HepG2 (cell line): ENCODE measurements at regions not wholly inside any gene's neighbourhood (a gene's known extent, or its start where the extent isn't known, plus 50 kb on each side); places are given as distances from the start of the nearest gene placed in this dataset.
A peak's percentile ranks its signal among the peaks of the same experiment; 100 is the strongest.

ENCODE experiments used
- ATF5 ChIP-seq: sonication (generic); formaldehyde crosslinking; IDR thresholded peaks from 2 replicates; pipeline ENCODE4 v1.4.0; 2020; ENCODE audit warnings: mild to moderate bottlenecking, low read depth, missing genetic modification reagents
- ATF7-NPFF ChIP-seq: sonication (generic); formaldehyde crosslinking; IDR thresholded peaks from 2 replicates; pipeline ENCODE4 v1.8.1; 2023; ENCODE audit warnings: mild to moderate bottlenecking, low read depth, missing genetic modification reagents, moderate library complexity
- CBFB ChIP-seq: sonication (generic); formaldehyde crosslinking; IDR thresholded peaks from 2 replicates; pipeline ENCODE4 v1.4.0; 2020; ENCODE audit warnings: missing genetic modification reagents
- CSRNP1 ChIP-seq: sonication (generic); formaldehyde crosslinking; IDR thresholded peaks from 2 replicates; pipeline ENCODE4 v1.8.1; 2023; ENCODE audit warnings: mild to moderate bottlenecking, missing genetic modification reagents
- DPF2 ChIP-seq: sonication (generic); formaldehyde crosslinking; IDR thresholded peaks from 2 replicates; pipeline ENCODE4 v1.4.0; 2020; ENCODE audit warnings: mild to moderate bottlenecking, low read depth, missing genetic modification reagents, borderline replicate concordance
- ERF ChIP-seq: IDR thresholded peaks from 2 replicates; pipeline ENCODE4 v1.6.1; 2018; ENCODE audit warnings: missing biosample characterization, missing genetic modification reagents
- HNRNPK ChIP-seq: fragments of 200-400 bp; formaldehyde crosslinking; IDR thresholded peaks from 2 replicates; pipeline ENCODE4 v1.6.1; 2018; ENCODE audit warnings: low read length, low read depth, moderate library complexity, mild to moderate bottlenecking; ENCODE audit not compliant: poor library complexity, severe bottlenecking
- IKZF1 ChIP-seq: fragments of 450-650 bp; IDR thresholded peaks from 2 replicates; pipeline ENCODE4 v1.7.1; 2016
- MIER3 ChIP-seq: IDR thresholded peaks from 2 replicates; pipeline ENCODE4 v1.6.1; 2016; ENCODE audit warnings: missing compliant biosample characterization, borderline replicate concordance
- MZF1 ChIP-seq: sonication (generic); formaldehyde crosslinking; IDR thresholded peaks from 2 replicates; pipeline ENCODE4 v1.8.1; 2023; ENCODE audit warnings: mild to moderate bottlenecking, missing genetic modification reagents, borderline replicate concordance
- NR0B2 ChIP-seq: sonication (generic); formaldehyde crosslinking; IDR thresholded peaks from 2 replicates; pipeline ENCODE4 v1.4.0; 2020; ENCODE audit warnings: mild to moderate bottlenecking, missing genetic modification reagents
- NR2F2 ChIP-seq: IDR thresholded peaks from 2 replicates; pipeline ENCODE4 v1.6.1; 2012; ENCODE audit warnings: low read depth, inconsistent platforms, borderline replicate concordance
- NR2F6 ChIP-seq, 2 experiments: IDR thresholded peaks; 2 replicates each; pipeline ENCODE4 v1.6.1; 2016; ENCODE audit warnings: antibody characterized with exemption in 1 of 2, mild to moderate bottlenecking in 1 of 2
- POLR2A ChIP-seq, 2 experiments: IDR thresholded peaks; 2 replicates each; pipeline ENCODE4 v1.6.1; 2011; ENCODE audit warnings: low read depth in 2 of 2, low read length in 2 of 2, mild to moderate bottlenecking in 1 of 2, moderate library complexity in 1 of 2; ENCODE audit not compliant: insufficient read depth in 1 of 2
- RAD51 ChIP-seq: fragments of 450-650 bp; IDR thresholded peaks from 2 replicates; pipeline ENCODE4 v1.6.1; 2016; ENCODE audit warnings: borderline replicate concordance
- SALL1 ChIP-seq: sonication (generic); formaldehyde crosslinking; IDR thresholded peaks from 2 replicates; pipeline ENCODE4 v1.8.0; 2022; ENCODE audit warnings: mild to moderate bottlenecking, missing genetic modification reagents
- TEAD3 ChIP-seq: optimal IDR thresholded peaks from 2 replicates; pipeline ENCODE3; 2016; ENCODE audit warnings: borderline replicate concordance
- YEATS4 ChIP-seq: sonication (generic); formaldehyde crosslinking; IDR thresholded peaks from 2 replicates; pipeline ENCODE4 v1.4.0; 2020; ENCODE audit warnings: missing genetic modification reagents, borderline replicate concordance
- ZBTB38 ChIP-seq: sonication (generic); formaldehyde crosslinking; IDR thresholded peaks from 2 replicates; pipeline ENCODE4 v1.5.1; 2020; ENCODE audit warnings: mild to moderate bottlenecking, missing genetic modification reagents
- ZFP36L2 ChIP-seq: sonication (generic); formaldehyde crosslinking; IDR thresholded peaks from 2 replicates; pipeline ENCODE4 v1.4.0; 2020; ENCODE audit warnings: missing genetic modification reagents
- ZFP37 ChIP-seq: sonication (generic); formaldehyde crosslinking; IDR thresholded peaks from 2 replicates; pipeline ENCODE4 v1.4.0; 2020; ENCODE audit warnings: missing genetic modification reagents, borderline replicate concordance
- ZNF614 ChIP-seq: IDR thresholded peaks from 2 replicates; pipeline ENCODE4 v1.6.1; 2018; ENCODE audit warnings: missing biosample characterization, missing genetic modification reagents, inconsistent platforms, borderline replicate concordance
- ZNF720 ChIP-seq: sonication (generic); formaldehyde crosslinking; IDR thresholded peaks from 2 replicates; pipeline ENCODE4 v1.4.0; 2020; ENCODE audit warnings: missing genetic modification reagents
- ZSCAN30 ChIP-seq: sonication (generic); formaldehyde crosslinking; IDR thresholded peaks from 2 replicates; pipeline ENCODE4 v1.5.0; 2020; ENCODE audit warnings: mild to moderate bottlenecking, missing genetic modification reagents
- ZSCAN9 ChIP-seq: IDR thresholded peaks from 2 replicates; pipeline ENCODE4 v1.6.1; 2016; ENCODE audit warnings: borderline replicate concordance
- TF ChIP-seq, protein P1 (sequence below): sonication (generic); formaldehyde crosslinking; IDR thresholded peaks from 2 replicates; pipeline ENCODE4 v1.4.0; 2020; ENCODE audit warnings: missing genetic modification reagents
- TF ChIP-seq, protein P2 (sequence below): sonication (generic); formaldehyde crosslinking; IDR thresholded peaks from 2 replicates; pipeline ENCODE4 v1.8.0; 2022; ENCODE audit warnings: mild to moderate bottlenecking, missing genetic modification reagents, moderate library complexity

DNA sequence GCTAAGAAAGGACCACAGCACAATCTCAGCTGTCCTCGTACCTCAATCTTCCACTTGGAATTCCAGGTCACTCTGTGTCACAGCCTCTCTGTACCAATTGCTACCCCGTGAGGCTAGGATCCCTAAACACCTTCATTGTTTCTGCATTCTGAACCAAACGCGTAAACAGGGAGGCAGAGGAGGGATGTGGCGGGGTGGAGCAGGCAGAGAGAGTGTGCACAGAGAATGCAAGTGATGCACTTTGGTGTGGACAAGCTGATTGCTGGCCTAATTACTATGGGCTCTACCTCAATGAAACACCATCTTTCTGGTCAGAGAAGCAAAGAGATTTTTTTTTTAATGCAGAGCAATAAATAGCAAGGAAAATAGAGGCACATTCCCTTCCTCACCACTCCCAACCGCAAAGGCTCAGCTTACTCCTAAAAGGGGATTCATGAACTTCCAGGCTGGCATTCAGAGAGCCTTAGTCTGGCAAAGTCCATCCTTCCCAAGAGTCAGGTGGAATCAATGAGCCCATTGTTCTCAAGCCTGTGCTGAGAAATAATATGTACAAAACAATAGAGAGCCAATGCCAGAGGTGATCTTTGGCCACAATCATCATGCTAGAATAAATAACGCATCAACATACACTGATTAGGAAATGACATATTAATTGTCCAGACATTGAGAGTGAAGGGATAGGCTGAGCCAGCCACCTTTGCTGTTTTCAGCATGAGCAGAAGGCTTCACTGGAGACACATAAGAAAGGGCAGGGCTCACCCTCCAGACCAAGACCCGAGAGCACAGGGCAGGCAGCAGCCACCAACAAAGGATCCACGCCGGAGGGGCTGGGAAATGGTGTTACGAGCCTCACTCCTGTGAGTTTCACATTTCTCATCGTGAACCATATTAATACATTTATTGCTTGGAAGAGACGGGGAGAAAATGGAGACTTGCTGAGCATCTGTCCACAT lies 278.8 kb downstream of the ENC1 start (continued):
- TF ChIP-seq, protein P1, sequence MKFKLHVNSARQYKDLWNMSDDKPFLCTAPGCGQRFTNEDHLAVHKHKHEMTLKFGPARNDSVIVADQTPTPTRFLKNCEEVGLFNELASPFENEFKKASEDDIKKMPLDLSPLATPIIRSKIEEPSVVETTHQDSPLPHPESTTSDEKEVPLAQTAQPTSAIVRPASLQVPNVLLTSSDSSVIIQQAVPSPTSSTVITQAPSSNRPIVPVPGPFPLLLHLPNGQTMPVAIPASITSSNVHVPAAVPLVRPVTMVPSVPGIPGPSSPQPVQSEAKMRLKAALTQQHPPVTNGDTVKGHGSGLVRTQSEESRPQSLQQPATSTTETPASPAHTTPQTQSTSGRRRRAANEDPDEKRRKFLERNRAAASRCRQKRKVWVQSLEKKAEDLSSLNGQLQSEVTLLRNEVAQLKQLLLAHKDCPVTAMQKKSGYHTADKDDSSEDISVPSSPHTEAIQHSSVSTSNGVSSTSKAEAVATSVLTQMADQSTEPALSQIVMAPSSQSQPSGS (CRISPR knock-in tag), result peak; percentile 29; the same call in 1 of the 2 replicates
- TF ChIP-seq SALL1 (CRISPR knock-in tag) (peak; percentile 86), ATF7-NPFF (CRISPR knock-in tag) (no peak), NR2F6 (IDR thresholded peaks at IDR 0.05) (no peak), NR2F6 (CRISPR knock-in tag; IDR thresholded peaks at IDR 0.05) (0 out of 2 replicates have a peak, but pooled peaks have one; percentile 15), ZNF614 (CRISPR knock-in tag) (no peak), MZF1 (CRISPR knock-in tag) (no peak), ZSCAN9 (CRISPR knock-in tag) (no peak), TEAD3 (CRISPR knock-in tag) (peak; percentile 62), CBFB (0 out of 2 replicates have a peak, but pooled peaks have one; percentile 37), ZFP36L2 (CRISPR knock-in tag) (no peak), NR0B2 (no peak), MIER3 (no peak), HNRNPK (no peak), NR2F2 (no peak), ZNF720 (CRISPR knock-in tag) (no peak), ZBTB38 (CRISPR knock-in tag) (no peak), POLR2A (IDR thresholded peaks at IDR 0.05; ENCODE audit: insufficient read depth in 1 of 2, low read depth in 2 of 2, low read length in 2 of 2) (no peak), CSRNP1 (CRISPR knock-in tag) (no peak), DPF2 (CRISPR knock-in tag) (peak; percentile 42; the same call in 1 of the 2 replicates), RAD51 (no peak), ATF5 (no peak), ZSCAN30 (CRISPR knock-in tag) (no peak), YEATS4 (no peak), IKZF1 (no peak), ERF (0 out of 2 replicates have a peak, but pooled peaks have one; percentile 42), ZFP37 (CRISPR knock-in tag) (no peak)
- TF ChIP-seq, protein P2, sequence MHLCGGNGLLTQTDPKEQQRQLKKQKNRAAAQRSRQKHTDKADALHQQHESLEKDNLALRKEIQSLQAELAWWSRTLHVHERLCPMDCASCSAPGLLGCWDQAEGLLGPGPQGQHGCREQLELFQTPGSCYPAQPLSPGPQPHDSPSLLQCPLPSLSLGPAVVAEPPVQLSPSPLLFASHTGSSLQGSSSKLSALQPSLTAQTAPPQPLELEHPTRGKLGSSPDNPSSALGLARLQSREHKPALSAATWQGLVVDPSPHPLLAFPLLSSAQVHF (CRISPR knock-in tag), result no peak
